ENCODE measurements at regions not wholly inside any gene's neighbourhood (a gene's known extent, or its start where the extent isn't known, plus 50 kb on each side); places are given as distances from the start of the nearest gene placed in this dataset.

GRCh38 chr13:89486065-89486464 is 1814.9 kb downstream of the SLITRK5 start:
- no peak overlapping the region for H3K9ac ChIP-seq (ENCODE audit: low read length)
- ATAC-seq (no peak), DNase-seq (no peak)
- no TSS peak for BruUV-seq (replicated peaks)
- intact Hi-C loops (cut with micrococcal nuclease) = no loop called here
- no peaks in the 10 kb centered on the region for H3K27me3 ChIP-seq (ENCODE audit: low read length)
- no peaks in the 10 kb centered on the region for H3K36me3 ChIP-seq (ENCODE audit: low read depth, low read length)
- no peak overlapping the region for H2AFZ ChIP-seq (ENCODE audit: low read length)
- H3K9me2 ChIP-seq (replicated peaks; ENCODE audit: low read length) = no peaks in the 10 kb centered on the region
- no peak for TF ChIP-seq EZH2 (IDR thresholded peaks at IDR 0.05; ENCODE audit: low read length, unreplicated experiment)
- TF ChIP-seq, protein P1, sequence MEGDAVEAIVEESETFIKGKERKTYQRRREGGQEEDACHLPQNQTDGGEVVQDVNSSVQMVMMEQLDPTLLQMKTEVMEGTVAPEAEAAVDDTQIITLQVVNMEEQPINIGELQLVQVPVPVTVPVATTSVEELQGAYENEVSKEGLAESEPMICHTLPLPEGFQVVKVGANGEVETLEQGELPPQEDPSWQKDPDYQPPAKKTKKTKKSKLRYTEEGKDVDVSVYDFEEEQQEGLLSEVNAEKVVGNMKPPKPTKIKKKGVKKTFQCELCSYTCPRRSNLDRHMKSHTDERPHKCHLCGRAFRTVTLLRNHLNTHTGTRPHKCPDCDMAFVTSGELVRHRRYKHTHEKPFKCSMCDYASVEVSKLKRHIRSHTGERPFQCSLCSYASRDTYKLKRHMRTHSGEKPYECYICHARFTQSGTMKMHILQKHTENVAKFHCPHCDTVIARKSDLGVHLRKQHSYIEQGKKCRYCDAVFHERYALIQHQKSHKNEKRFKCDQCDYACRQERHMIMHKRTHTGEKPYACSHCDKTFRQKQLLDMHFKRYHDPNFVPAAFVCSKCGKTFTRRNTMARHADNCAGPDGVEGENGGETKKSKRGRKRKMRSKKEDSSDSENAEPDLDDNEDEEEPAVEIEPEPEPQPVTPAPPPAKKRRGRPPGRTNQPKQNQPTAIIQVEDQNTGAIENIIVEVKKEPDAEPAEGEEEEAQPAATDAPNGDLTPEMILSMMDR (conservative IDR thresholded peaks at IDR 0.05; ENCODE audit: low read depth, low read length) = no peak
- no peak for TF ChIP-seq EZH2phosphoT487 (IDR thresholded peaks at IDR 0.05; ENCODE audit: borderline replicate concordance, low read length)
- no peak overlapping the region for H3K4me2 ChIP-seq (ENCODE audit: low read length)
- POLR2A ChIA-PET (ENCODE audit: unreplicated experiment) = no interaction called here
- H3F3A ChIP-seq (ENCODE audit: low read length, unreplicated experiment) = no peaks in the 10 kb centered on the region
- no peak overlapping the region for H3K27ac ChIP-seq (ENCODE audit: low read length)
- H3K9me3 ChIP-seq (ENCODE audit: low read length) = no peaks in the 10 kb centered on the region
- H4K20me1 ChIP-seq (ENCODE audit: low read length) = no peaks in the 10 kb centered on the region
- CTCF ChIA-PET = no interaction called here
- no peaks in the 10 kb centered on the region for H3K4me1 ChIP-seq (ENCODE audit: insufficient read depth, low read length)
- no peaks in the 10 kb centered on the region for H3K79me2 ChIP-seq (ENCODE audit: low read length)
- no peak overlapping the region for H3K4me3 ChIP-seq (ENCODE audit: low read length)

GRCh38 chr13:89486709-89487108 is 1815.5 kb downstream of the SLITRK5 start:
- DNase-seq (no peak), ATAC-seq (no peak)
- BruUV-seq (replicated peaks) = no TSS peak
- H3K4me3 ChIP-seq (ENCODE audit: low read length) = no peak overlapping the region
- H3K36me3 ChIP-seq (ENCODE audit: low read depth, low read length) = no peaks in the 10 kb centered on the region
- ChIA-PET POLR2A (ENCODE audit: unreplicated experiment) (no interaction called here), CTCF (no interaction called here)
- H3K27ac ChIP-seq (ENCODE audit: low read length) = no peak overlapping the region
- H3K27me3 ChIP-seq (ENCODE audit: low read length) = no peaks in the 10 kb centered on the region
- no peak overlapping the region for H3K9ac ChIP-seq (ENCODE audit: low read length)
- intact Hi-C loops (cut with micrococcal nuclease) = no loop called here
- no peak overlapping the region for H3K4me2 ChIP-seq (ENCODE audit: low read length)
- no peaks in the 10 kb centered on the region for H4K20me1 ChIP-seq (ENCODE audit: low read length)
- no peak overlapping the region for H2AFZ ChIP-seq (ENCODE audit: low read length)
- no peaks in the 10 kb centered on the region for H3K79me2 ChIP-seq (ENCODE audit: low read length)
- no peaks in the 10 kb centered on the region for H3K9me2 ChIP-seq (replicated peaks; ENCODE audit: low read length)
- no peak for TF ChIP-seq EZH2phosphoT487 (IDR thresholded peaks at IDR 0.05; ENCODE audit: borderline replicate concordance, low read length)
- no peaks in the 10 kb centered on the region for H3K4me1 ChIP-seq (ENCODE audit: insufficient read depth, low read length)
- no peaks in the 10 kb centered on the region for H3K9me3 ChIP-seq (ENCODE audit: low read length)
- no peaks in the 10 kb centered on the region for H3F3A ChIP-seq (ENCODE audit: low read length, unreplicated experiment)

DNA sequence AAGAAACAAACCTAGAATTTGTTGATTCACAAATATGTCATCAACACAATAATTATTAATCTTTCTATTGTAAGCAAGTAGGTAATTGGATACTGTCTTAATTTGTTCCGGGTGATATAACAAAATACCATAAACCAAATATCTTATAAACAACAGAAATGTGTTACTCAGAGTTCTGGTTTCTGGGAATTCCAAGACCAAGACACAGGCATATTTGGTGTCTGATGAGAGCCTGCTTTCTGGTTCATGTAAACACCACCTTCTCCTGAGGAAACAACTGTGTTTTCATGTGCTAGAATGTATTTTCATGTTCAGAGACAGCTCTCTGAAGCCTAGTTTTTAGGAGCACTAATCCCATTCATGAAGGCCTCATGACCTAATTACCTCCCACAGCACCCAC is 1819.5 kb downstream of the SLITRK5 start:
- CTCF ChIA-PET = no interaction called here

More for the DNA sequence above, 1819.5 kb downstream of the SLITRK5 start:
- Histone ChIP-seq H3K9ac (ENCODE audit: low read length) (no peak overlapping the region), H3K4me1 (ENCODE audit: insufficient read depth, low read length) (no peaks in the 10 kb centered on the region), H3F3A (ENCODE audit: low read length, unreplicated experiment) (no peaks in the 10 kb centered on the region), H3K4me3 (ENCODE audit: low read length) (no peak overlapping the region), H3K4me2 (ENCODE audit: low read length) (no peak overlapping the region), H3K9me2 (replicated peaks; ENCODE audit: low read length) (no peaks in the 10 kb centered on the region), H3K9me3 (ENCODE audit: low read length) (no peaks in the 10 kb centered on the region), H3K79me2 (ENCODE audit: low read length) (no peaks in the 10 kb centered on the region), H3K27me3 (ENCODE audit: low read length) (no peaks in the 10 kb centered on the region), H4K20me1 (ENCODE audit: low read length) (no peaks in the 10 kb centered on the region), H3K27ac (ENCODE audit: low read length) (no peak overlapping the region), H2AFZ (ENCODE audit: low read length) (no peak overlapping the region), H3K36me3 (ENCODE audit: low read depth, low read length) (no peaks in the 10 kb centered on the region)
- POLR2A ChIA-PET (ENCODE audit: unreplicated experiment) = no interaction called here
- TF ChIP-seq EZH2 (IDR thresholded peaks at IDR 0.05; ENCODE audit: low read length, unreplicated experiment) = no peak
- no peak for TF ChIP-seq EZH2phosphoT487 (IDR thresholded peaks at IDR 0.05; ENCODE audit: borderline replicate concordance, low read length)
- TF ChIP-seq, protein P1 (conservative IDR thresholded peaks at IDR 0.05; ENCODE audit: low read depth, low read length) = no peak
- no TSS peak for BruUV-seq (replicated peaks)
- DNase-seq (no peak), ATAC-seq (no peak)
- intact Hi-C loops (cut with micrococcal nuclease) = no loop called here
